ENCODE measurements at regions not wholly inside any gene's neighbourhood (a gene's known extent, or its start where the extent isn't known, plus 50 kb on each side); places are given as distances from the start of the nearest gene placed in this dataset.

DNA sequence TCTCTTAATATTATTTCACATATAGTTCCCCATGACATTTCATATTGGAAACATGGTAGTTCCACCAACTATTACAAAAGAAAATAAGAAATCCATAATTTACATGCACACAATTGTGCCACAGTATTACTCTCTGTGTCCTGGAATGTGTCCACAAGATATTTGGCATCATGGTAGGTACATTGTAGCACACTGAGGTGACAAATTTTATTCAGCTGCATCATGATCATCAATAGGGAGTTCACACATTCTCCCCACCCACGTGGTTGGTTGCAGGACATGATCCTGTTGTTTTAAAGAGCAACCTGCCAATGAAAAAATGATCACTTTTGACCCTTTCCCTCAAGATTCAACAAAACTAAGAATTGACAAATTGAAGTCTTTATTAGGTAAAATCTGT is 67.1 kb upstream of the HECTD2 start:
- TF ChIP-seq HDGF (IDR thresholded peaks at IDR 0.05; ENCODE audit: borderline replicate concordance) (no peak), ELF4 (IDR thresholded peaks at IDR 0.05) (no peak), SUZ12 (IDR thresholded peaks at IDR 0.05) (no peak), SP1 (IDR thresholded peaks at IDR 0.05) (no peak), FOXA1 (IDR thresholded peaks at IDR 0.05) (no peak), CTBP1 (IDR thresholded peaks at IDR 0.05; ENCODE audit: borderline replicate concordance) (no peak), ZNF384 (IDR thresholded peaks at IDR 0.05) (no peak)
